GM19452 (cell line): ENCODE measurements at regions not wholly inside any gene's neighbourhood (a gene's known extent, or its start where the extent isn't known, plus 50 kb on each side); places are given as distances from the start of the nearest gene placed in this dataset.
A peak's percentile ranks its signal among the peaks of the same experiment; 100 is the strongest.

Experiments used
- ATAC-seq: cut with Tn5 transposase; IDR thresholded peaks from one replicate; pipeline ENCODE4 v1.9.1; 2021; ENCODE audit not compliant: unreplicated experiment

- no peak for ATAC-seq
These were observed 107.7 kb upstream of the NFE2L3 start for GRCh38 chr7:26044320-26044719.

GRCh38 chr7:26046150-26046549 lies 105.8 kb upstream of the NFE2L3 start:
- ATAC-seq = no peak

- no peak for ATAC-seq
These were observed 105.1 kb upstream of the NFE2L3 start for GRCh38 chr7:26046878-26047277.

- no peak for ATAC-seq
These were observed 103.3 kb upstream of the NFE2L3 start for GRCh38 chr7:26048663-26049062.

- ATAC-seq = no peak
These were observed 102.9 kb upstream of the NFE2L3 start for GRCh38 chr7:26049081-26049480.

GRCh38 chr7:26051021-26051420 lies 101.0 kb upstream of the NFE2L3 start:
- ATAC-seq = no peak

GRCh38 chr7:26052706-26053105 lies 99.3 kb upstream of the NFE2L3 start:
- ATAC-seq = no peak

- no peak for ATAC-seq
These were observed 97.6 kb upstream of the NFE2L3 start for GRCh38 chr7:26054386-26054785.

- no peak for ATAC-seq
These were observed 96.8 kb upstream of the NFE2L3 start for GRCh38 chr7:26055241-26055640.

GRCh38 chr7:26060733-26061677 lies 91.0 kb upstream of the NFE2L3 start:
- ATAC-seq = no peak

GRCh38 chr7:26061678-26062603 lies 90.1 kb upstream of the NFE2L3 start:
- no peak for ATAC-seq

GRCh38 chr7:26065652-26066051 lies 86.3 kb upstream of the NFE2L3 start:
- ATAC-seq = no peak

- no peak for ATAC-seq
These were observed 85.3 kb upstream of the NFE2L3 start for GRCh38 chr7:26066736-26067135.

GRCh38 chr7:26070290-26070689 lies 81.7 kb upstream of the NFE2L3 start:
- no peak for ATAC-seq

GRCh38 chr7:26071622-26072456 lies 80.2 kb upstream of the NFE2L3 start:
- no peak for ATAC-seq

GRCh38 chr7:26073041-26073440 lies 79.0 kb upstream of the NFE2L3 start:
- no peak for ATAC-seq

GRCh38 chr7:26074919-26075318 lies 77.1 kb upstream of the NFE2L3 start:
- ATAC-seq = no peak

GRCh38 chr7:26076691-26077090 lies 75.3 kb upstream of the NFE2L3 start:
- ATAC-seq = no peak

GRCh38 chr7:26078437-26079336 lies 73.3 kb upstream of the NFE2L3 start:
- peak; percentile 94 for ATAC-seq

GRCh38 chr7:26081638-26082037 lies 70.4 kb upstream of the NFE2L3 start:
- no peak for ATAC-seq
